Right ventricle myocardium inferior (tissue), 1 donor: ENCODE measurements at regions not wholly inside any gene's neighbourhood (a gene's known extent, or its start where the extent isn't known, plus 50 kb on each side); places are given as distances from the start of the nearest gene placed in this dataset.

Experiments used
- ATAC-seq: fragments of 200-7000 bp; cut with Tn5 transposase; one replicate; pipeline ENCODE4 v1.9.1; 2020; ENCODE audit warnings: mild to moderate bottlenecking, moderate library complexity
- DNase-seq: peaks from one replicate; pipeline ENCODE4 v3.0.0; 2021; ENCODE audit errors: missing footprints
- intact Hi-C: fragments of 100-400 bp; cut with DNase I; formaldehyde crosslinking; loops from one replicate; pipeline ENCODE4 v1.11.0; 2022
- donor health status: DM: no; HTN: yes; CAD: no; lungs with severe emphysema.

GRCh38 chr18:67261931-67262552 is 254.5 kb downstream of the DSEL start:
- intact Hi-C loops, result no loop called here
- DNase-seq, result no peak
- no peak for ATAC-seq

DNA sequence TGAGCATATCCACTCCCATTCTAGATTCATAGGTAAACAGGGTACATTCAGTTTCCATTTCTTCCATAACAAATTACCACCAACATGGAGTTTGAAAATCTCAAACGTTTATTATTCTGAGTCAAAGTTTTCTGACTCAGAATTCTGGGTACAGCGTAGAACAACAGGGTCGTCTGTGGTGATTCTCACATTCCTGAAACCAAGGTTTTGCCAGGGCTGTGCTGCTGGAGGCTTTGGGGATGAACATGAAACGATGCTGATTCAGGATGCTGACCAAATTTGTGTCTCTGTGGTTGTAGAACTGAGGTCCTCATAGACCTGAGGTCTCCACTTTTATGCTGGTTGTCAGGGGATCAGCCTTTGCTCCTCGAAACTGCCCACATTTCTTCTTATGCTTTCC is 255.7 kb downstream of the DSEL start:
- intact Hi-C loops, result no loop called here
- no peak for DNase-seq

GRCh38 chr18:67250776-67251424 is 265.6 kb downstream of the DSEL start:
- intact Hi-C loops, result no loop called here
- no peak for ATAC-seq
- DNase-seq, result no peak

More for the DNA sequence above, 255.7 kb downstream of the DSEL start:
- ATAC-seq, result no peak

DNA sequence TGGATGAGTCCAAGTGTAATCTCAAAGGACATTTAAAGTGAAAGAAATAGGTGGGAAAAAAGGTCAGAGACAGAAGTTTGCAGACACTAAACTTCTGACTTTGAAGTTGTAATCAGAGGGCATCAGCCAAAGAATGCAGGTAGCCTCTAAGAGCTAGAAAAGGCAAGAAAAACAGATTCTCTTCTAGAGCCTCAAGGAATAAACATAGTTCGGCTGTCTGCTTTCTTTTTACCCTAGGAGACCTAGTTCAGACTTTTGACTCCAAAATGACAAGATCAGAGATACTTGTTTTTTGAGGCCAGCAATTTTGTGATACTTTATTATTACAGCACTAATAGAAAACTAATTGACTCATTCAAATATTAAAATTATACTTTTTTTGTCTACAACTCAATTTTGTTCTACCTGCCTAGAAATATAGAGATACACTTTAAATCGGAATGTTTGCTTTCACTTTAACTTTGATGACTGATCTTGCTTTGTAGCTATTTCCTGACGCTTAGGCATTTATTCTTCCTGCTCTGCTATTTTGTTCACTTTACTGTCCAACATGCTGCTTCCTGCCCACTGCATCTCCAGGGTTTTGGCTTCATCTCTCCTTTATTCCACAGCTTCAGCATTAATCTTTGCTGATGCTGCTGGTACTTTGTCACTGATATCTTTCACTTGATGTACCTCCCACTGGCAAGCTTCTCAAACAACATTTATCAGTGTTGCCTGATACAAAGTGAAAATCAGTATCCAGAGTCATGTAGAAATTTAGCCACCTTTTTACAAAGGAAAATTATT is 272.5 kb downstream of the DSEL start:
- DNase-seq (no peak), ATAC-seq (no peak)
- intact Hi-C loops, result no loop called here

GRCh38 chr18:67242001-67242400 is 274.5 kb downstream of the DSEL start:
- no peak for DNase-seq
- intact Hi-C loops, result no loop called here
- no peak for ATAC-seq

GRCh38 chr18:67241299-67241698 is 275.2 kb downstream of the DSEL start:
- intact Hi-C loops, result no loop called here
- no peak for ATAC-seq

GRCh38 chr18:67239826-67240225 is 276.7 kb downstream of the DSEL start:
- ATAC-seq (no peak), DNase-seq (no peak)
- intact Hi-C loops, result no loop called here

More at GRCh38 chr18:67241299-67241698, 275.2 kb downstream of the DSEL start:
- DNase-seq, result no peak

GRCh38 chr18:67232991-67233390 is 283.5 kb downstream of the DSEL start:
- intact Hi-C loops, result no loop called here
- DNase-seq (no peak), ATAC-seq (no peak)

DNA sequence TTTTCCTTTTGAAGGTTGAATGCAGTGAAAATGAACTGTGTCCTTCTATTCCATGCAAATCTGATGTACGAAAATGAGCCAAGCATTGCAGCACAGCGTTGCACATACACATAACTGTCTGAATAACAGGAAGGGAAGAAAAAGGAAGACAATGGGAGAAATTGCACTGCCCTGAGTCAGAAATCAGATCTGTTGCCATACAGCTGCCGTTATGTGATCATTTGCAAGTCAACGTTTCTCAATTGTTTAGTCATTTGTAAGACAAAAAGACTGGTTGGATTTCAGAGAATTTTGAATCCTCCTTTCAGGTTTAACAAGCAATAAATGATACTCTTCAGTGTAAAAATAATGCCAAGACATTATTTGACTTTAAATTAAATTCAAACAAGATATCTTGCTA is 284.1 kb downstream of the DSEL start:
- DNase-seq, result no peak
- intact Hi-C loops, result no loop called here
- ATAC-seq, result no peak

DNA sequence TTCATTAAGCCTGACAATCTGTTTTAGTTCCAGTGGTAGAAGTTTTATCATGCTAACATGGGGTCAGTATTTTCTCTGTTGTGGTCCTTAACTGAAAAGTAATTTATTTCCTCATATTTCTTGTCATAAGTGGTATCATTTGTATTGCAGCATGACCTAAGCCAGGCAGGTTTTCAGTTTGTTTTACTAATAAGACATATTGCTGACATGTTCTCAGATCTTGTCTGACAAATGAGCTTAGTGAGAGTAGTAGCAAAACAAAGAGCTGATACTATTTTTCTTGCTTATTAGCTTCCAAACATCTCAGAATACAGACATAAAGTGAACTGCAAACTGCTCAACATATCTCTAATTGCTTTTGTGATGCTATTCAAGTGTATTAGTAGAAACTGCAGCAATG is 293.6 kb downstream of the DSEL start:
- ATAC-seq, result no peak
- intact Hi-C loops, result no loop called here
- DNase-seq, result no peak

DNA sequence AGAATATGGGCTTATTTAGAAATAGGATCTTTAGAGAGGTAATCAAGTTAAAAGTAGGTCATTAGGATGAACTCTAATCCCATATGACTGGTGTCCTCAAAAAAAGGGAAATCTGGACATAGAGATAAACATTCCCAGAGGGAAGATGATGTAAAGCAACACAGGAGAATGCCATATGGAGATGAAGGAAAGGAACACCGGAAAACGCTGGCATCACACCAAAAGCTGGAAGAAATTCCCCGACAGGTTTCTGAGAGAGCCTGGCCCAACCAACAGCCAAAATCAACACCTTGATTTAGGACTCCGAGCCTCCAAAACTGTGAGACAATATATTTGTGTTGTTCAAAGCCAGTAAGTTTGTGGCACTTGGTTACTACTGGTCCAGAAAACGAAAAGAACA is 296.7 kb downstream of the DSEL start:
- no peak for ATAC-seq
- no peak for DNase-seq
- intact Hi-C loops, result loop anchor here (5.0 kb wide), 1 partner anchor 1402 kb away; no protein-coding TSS in a partner anchor

- intact Hi-C loops, result loop anchor here (5.0 kb wide), 1 partner anchor 1404 kb away; no protein-coding TSS in a partner anchor
- no peak for ATAC-seq
- no peak for DNase-seq
Measured at GRCh38 chr18:67218556-67218955, 298.0 kb downstream of the DSEL start.

DNA sequence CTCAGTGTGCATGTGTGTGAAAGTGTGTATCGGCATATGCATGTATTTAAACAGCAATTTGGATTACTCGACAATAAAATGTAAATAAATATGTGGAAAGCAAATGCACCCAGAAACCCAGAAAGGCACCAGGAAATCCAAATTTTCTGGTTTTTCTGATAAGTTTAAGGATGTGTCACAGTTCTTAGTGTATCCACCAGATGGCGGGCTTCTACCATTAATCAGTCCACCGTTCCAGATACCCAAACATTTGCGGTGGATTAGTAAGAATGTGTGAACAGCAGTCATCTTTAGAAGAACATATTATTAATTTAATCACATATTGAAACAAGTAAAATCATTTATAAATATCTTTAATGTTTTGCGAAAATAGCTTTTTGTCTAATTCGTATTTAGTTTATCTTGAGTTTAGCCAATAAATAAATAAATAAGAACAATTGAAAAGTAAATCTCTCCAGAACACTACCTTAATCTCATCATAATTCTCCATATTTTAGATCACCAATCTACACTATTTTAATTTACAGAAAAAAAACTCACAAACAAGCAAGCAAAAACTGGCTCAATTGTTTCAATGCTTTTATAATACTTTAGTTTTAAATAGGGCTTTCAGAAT is 298.9 kb downstream of the DSEL start:
- DNase-seq (no peak), ATAC-seq (no peak)
- intact Hi-C loops, result loop anchor here (2.0 to 5.0 kb wide), 2 partner anchors 1405 to 1443 kb away; no protein-coding TSS in a partner anchor

GRCh38 chr18:67216846-67217245 is 299.7 kb downstream of the DSEL start:
- no peak for ATAC-seq
- intact Hi-C loops, result loop anchor here (2.0 to 5.0 kb wide), 2 partner anchors 1405 to 1444 kb away; no protein-coding TSS in a partner anchor

GRCh38 chr18:67215686-67216085 is 300.8 kb downstream of the DSEL start:
- DNase-seq (no peak), ATAC-seq (no peak)
- intact Hi-C loops, result loop anchor here (2.0 to 5.0 kb wide), 2 partner anchors 1407 to 1445 kb away; no protein-coding TSS in a partner anchor

More at GRCh38 chr18:67216846-67217245, 299.7 kb downstream of the DSEL start:
- no peak for DNase-seq

- ATAC-seq, result no peak
- no peak for DNase-seq
- intact Hi-C loops, result no loop called here
Measured at GRCh38 chr18:67211646-67212045, 304.9 kb downstream of the DSEL start.

GRCh38 chr18:67200665-67201064 is 315.9 kb downstream of the DSEL start:
- intact Hi-C loops, result loop anchor here (2.0 kb wide), 1 partner anchor 96 kb away; no protein-coding TSS in a partner anchor
- DNase-seq, result no peak

DNA sequence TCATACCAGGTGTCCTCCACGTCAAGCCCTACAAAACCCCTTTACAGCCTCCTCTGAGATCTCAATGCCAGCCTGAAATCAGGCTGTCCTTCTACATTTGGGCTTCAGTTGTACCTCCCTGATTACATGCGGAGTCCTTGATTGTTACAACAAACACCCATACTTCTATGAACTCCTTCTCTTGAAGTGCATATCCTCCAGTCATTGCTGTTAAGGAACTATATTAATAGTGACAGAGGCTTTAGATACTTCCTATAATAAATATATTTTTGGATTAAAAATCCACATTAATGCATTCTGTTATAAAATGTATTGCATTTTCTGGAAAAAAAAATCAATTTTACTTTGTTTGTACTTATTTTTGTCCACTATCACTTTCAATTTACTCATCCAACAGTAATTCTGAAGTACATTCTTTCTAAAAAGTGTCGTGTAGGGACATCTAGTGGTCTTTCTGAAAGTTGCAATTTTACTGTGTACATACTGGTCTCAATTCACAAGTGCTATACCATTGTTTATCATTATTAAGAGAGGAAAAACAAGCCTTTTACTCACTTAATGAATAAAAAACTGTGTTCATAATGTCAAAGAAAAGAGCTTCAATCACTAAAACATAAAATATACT is 316.4 kb downstream of the DSEL start:
- intact Hi-C loops, result loop anchor here (2.0 kb wide), 1 partner anchor 95 kb away; no protein-coding TSS in a partner anchor
- ATAC-seq, result no peak
- DNase-seq, result no peak

More at GRCh38 chr18:67200665-67201064, 315.9 kb downstream of the DSEL start:
- ATAC-seq, result no peak

DNA sequence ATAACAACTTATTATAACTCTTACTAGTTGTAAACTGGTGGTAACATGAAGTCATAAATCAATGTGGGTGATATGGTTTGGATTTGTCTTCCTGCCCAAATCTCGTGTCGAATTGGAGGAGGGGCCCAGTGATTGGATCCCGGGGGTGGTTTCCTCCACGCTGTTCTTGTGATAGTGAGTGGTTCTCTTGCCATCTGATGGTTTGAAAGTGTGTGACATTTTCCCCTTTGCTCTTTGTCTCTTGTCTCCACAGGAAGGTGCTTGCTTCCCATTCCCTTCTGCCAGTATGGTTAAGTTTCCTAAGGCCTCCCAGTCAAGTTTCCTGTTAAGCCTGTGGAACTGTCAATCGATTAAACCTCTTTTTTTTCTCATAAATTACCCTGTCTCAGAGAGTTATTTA is 321.6 kb downstream of the DSEL start:
- ATAC-seq (no peak), DNase-seq (no peak)
- intact Hi-C loops, result no loop called here
